B cell (primary cell): ENCODE measurements at regions not wholly inside any gene's neighbourhood (a gene's known extent, or its start where the extent isn't known, plus 50 kb on each side); places are given as distances from the start of the nearest gene placed in this dataset.

Experiments
- ATAC-seq: fragments of 200-7000 bp; cut with Tn5 transposase; one replicate; pipeline ENCODE4 v1.10.0; 2021; ENCODE audit warnings: low read depth, mild to moderate bottlenecking, moderate number of reproducible peaks, moderate library complexity
- CTCF ChIA-PET: fragments of 350-600 bp; sonication (Branson Sonifier 250); formaldehyde crosslinking; loops from one replicate; lab custom pipeline; 2021; ENCODE audit warnings: antibody characterized with exemption, inconsistent platforms; lab: Charles Lee
- POLR2A ChIA-PET: fragments of 350-600 bp; sonication (Branson Sonifier 250); formaldehyde crosslinking; loops from one replicate; lab custom pipeline; 2021; ENCODE audit warnings: antibody characterized with exemption; lab: Charles Lee
- DNase-seq: peaks from one replicate; pipeline ENCODE4 v3.0.0; 2013
- H2AFZ ChIP-seq: 2 replicates; pipeline ENCODE4 v1.6.1; 2012; ENCODE audit warnings: mild to moderate bottlenecking, low read depth, low read length; ENCODE audit not compliant: insufficient read depth, poor library complexity, severe bottlenecking
- H3K27ac ChIP-seq, 2 donors: 1 replicate in 1 of 2; 2 replicates in 1 of 2; pipeline ENCODE4 v1.5.1; 2012 to 2013; ENCODE audit warnings: low read length in 2 of 2, mild to moderate bottlenecking in 2 of 2, moderate library complexity in 1 of 2
- H3K27me3 ChIP-seq, 4 experiments: fragments of 200-600 bp in 1 of 4; sonication (generic) in 1 of 4; replicated peaks in 1 of 4; 1 replicate in 2 of 4; 2 replicates in 2 of 4; pipeline versions ENCODE4 v1.6.1 to v1.7.0; 2013 to 2016; ENCODE audit warnings: low read length in 3 of 4, mild to moderate bottlenecking in 2 of 4, mixed read lengths in 1 of 4, moderate library complexity in 1 of 4; ENCODE audit not compliant: insufficient read depth in 4 of 4, control insufficient read depth in 3 of 4; ENCODE audit errors: control extremely low read depth in 1 of 4
- H3K36me3 ChIP-seq, 2 experiments: replicated peaks in 1 of 2; 1 replicate in 1 of 2; 2 replicates in 1 of 2; pipeline versions ENCODE4 v1.6.1 to v1.7.1; 2013; ENCODE audit warnings: low read length in 1 of 2; ENCODE audit not compliant: insufficient read depth in 2 of 2, control insufficient read depth in 1 of 2; ENCODE audit errors: control extremely low read depth in 1 of 2, extremely low read depth in 1 of 2
- H3K4me1 ChIP-seq, 2 donors: fragments of 200-600 bp in 1 of 2; sonication (generic) in 1 of 2; 1 replicate in 1 of 2; 2 replicates in 1 of 2; pipeline versions ENCODE4 v1.5.1 to v1.6.1; 2013 to 2017; ENCODE audit warnings: low read length in 2 of 2; ENCODE audit not compliant: control insufficient read depth in 2 of 2, insufficient read depth in 2 of 2
- H3K4me2 ChIP-seq: replicated peaks from 2 replicates; pipeline ENCODE3; 2012; ENCODE audit warnings: mild to moderate bottlenecking, low read depth, low read length; ENCODE audit not compliant: poor library complexity, severe bottlenecking
- H3K4me3 ChIP-seq, 5 experiments: fragments of 200-600 bp in 1 of 5; sonication (generic) in 1 of 5; 1 replicate in 3 of 5; 2 replicates in 2 of 5; pipeline versions ENCODE4 v1.5.1 to v1.7.0; 2011 to 2016; ENCODE audit warnings: low read length in 4 of 5, mild to moderate bottlenecking in 4 of 5, low read depth in 2 of 5, control low read depth in 1 of 5, moderate library complexity in 1 of 5; ENCODE audit not compliant: insufficient read depth in 1 of 5; ENCODE audit errors: control extremely low read depth in 1 of 5, extremely low read depth in 1 of 5
- H3K79me2 ChIP-seq: fragments of 200-600 bp; sonication (generic); one replicate; pipeline ENCODE4 v1.6.0; 2016; ENCODE audit warnings: low read length; ENCODE audit not compliant: control insufficient read depth, insufficient read depth
- H3K9ac ChIP-seq: fragments of 200-600 bp; sonication (generic); 2 replicates; pipeline ENCODE4 v1.6.1; 2017; ENCODE audit warnings: mild to moderate bottlenecking, low read length, moderate library complexity
- H3K9me3 ChIP-seq, 3 donors: one replicate each; pipeline versions ENCODE4 v1.6.1 to v1.7.1; 2013; ENCODE audit warnings: low read length in 2 of 3; ENCODE audit not compliant: control insufficient read depth in 2 of 3, insufficient read depth in 1 of 3; ENCODE audit errors: control extremely low read depth in 1 of 3
- H4K20me1 ChIP-seq: 2 replicates; pipeline ENCODE4 v1.6.0; 2012; ENCODE audit warnings: mild to moderate bottlenecking, low read length; ENCODE audit not compliant: insufficient read depth, control insufficient read depth, poor library complexity, severe bottlenecking
- H3K27ac Mint-ChIP-seq: one replicate; pipeline ENCODE4 v1.8.0; 2021; ENCODE audit warnings: mixed read lengths
- H3K27me3 Mint-ChIP-seq: one replicate; pipeline ENCODE4 v1.8.0; 2021; ENCODE audit warnings: mixed read lengths
- H3K4me1 Mint-ChIP-seq: one replicate; pipeline ENCODE4 v1.8.0; 2021; ENCODE audit warnings: mixed read lengths
- H3K4me3 Mint-ChIP-seq: one replicate; pipeline ENCODE4 v1.8.0; 2021; ENCODE audit warnings: mixed read lengths
- H3K9me3 Mint-ChIP-seq: one replicate; pipeline ENCODE4 v1.8.0; 2022; ENCODE audit warnings: mixed read lengths; ENCODE audit not compliant: insufficient read depth
- CTCF ChIP-seq: fragments of 200-600 bp; IDR thresholded peaks from one replicate; pipeline ENCODE4 v1.8.0; 2022; ENCODE audit warnings: antibody characterized with exemption, mild to moderate bottlenecking
- EZH2 ChIP-seq: IDR thresholded peaks from 2 replicates; pipeline ENCODE4 v1.6.1; 2012; ENCODE audit warnings: borderline replicate concordance, low read depth, mild to moderate bottlenecking, moderate library complexity, low read length; ENCODE audit not compliant: insufficient read depth, poor library complexity, severe bottlenecking
- WGBS: methylation state at CpG from one replicate; pipeline ENCODE4 v1.1.5; 2013; ENCODE audit warnings: missing lambda C conversion rate; ENCODE audit not compliant: insufficient coverage; 5-methylcytosine and 5-hydroxymethylcytosine counted together
- intact Hi-C: fragments of 100-400 bp; cut with micrococcal nuclease; formaldehyde crosslinking; loops from one replicate; pipeline ENCODE4 v1.10.0; 2022

DNA sequence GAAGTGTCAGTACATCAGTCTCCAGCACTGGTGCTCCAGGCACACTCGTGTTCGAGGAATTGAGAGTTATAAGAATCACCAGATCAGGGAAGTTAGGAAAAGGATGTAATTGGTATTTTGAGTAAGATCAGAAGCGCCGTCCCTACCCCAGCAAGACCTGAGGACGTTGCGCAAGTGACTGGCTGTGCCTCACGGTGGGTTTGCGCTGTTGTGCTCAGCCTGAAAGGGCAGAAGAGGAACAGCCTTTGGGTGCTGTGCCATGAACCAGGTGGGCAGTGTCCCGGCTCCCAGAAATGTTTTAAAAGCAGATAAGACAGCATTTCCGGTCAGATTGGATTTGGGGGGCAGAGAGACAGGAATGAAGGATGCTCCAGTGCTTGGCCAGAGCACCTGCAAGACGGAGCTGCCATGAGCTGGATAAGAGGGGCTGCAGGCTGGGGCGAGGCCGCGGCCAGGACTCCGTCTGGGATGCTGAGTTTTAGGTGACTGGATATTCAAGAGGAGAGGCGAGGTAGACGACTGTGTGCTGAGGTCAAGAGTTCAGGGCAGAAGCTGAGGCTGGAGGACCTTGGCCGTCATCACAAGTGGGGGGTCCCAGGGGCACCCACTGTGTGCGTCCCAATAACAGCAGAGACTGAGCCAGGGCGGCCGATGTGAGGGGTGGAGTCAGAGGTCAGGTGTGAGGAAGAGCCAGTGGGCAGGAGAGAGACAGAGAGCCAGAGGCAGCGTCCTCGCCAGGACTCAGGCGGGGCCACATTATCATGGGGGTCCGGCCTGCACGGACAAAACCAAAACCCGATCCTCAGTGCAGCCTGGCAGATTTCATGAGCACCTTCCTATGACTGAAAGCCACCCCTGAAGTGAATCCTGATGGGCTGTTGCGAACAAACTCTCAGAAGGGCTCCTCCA lies 77.7 kb upstream of the ALKAL2 start:
- H4K20me1 ChIP-seq, result no peaks in the 10 kb centered on the region
- intact Hi-C loops, result no loop called here
- TF ChIP-seq EZH2, result no peak
- H3K9me3 ChIP-seq, result peaks cover 0 to 5% (median 3%) of the 10 kb centered on the region in 3 donors
- no peak overlapping the region for H3K4me2 ChIP-seq
- no peaks in the 10 kb centered on the region for H3K27me3 ChIP-seq
- no peak overlapping the region for H2AFZ ChIP-seq
- 92% methylated on average over 28 of the region's 28 CpGs for WGBS
- ChIA-PET POLR2A (no interaction called here), CTCF (no interaction called here)
- peaks cover 2% of the 10 kb centered on the region for H3K9me3 Mint-ChIP-seq
- H3K4me1 ChIP-seq, result no peaks in the 10 kb centered on the region
- no peak overlapping the region for H3K27ac ChIP-seq
- peaks cover 6% of the 10 kb centered on the region for H3K27me3 Mint-ChIP-seq
- no peaks in the 10 kb centered on the region for H3K36me3 ChIP-seq
- DNase-seq, result no peak
- no peak overlapping the region for H3K9ac ChIP-seq
- H3K4me3 Mint-ChIP-seq, result no peak overlapping the region
- H3K27ac Mint-ChIP-seq, result no peak overlapping the region
- no peak overlapping the region for H3K4me3 ChIP-seq
- no peaks in the 10 kb centered on the region for H3K4me1 Mint-ChIP-seq
- H3K79me2 ChIP-seq, result no peaks in the 10 kb centered on the region
- no peak for ATAC-seq

DNA sequence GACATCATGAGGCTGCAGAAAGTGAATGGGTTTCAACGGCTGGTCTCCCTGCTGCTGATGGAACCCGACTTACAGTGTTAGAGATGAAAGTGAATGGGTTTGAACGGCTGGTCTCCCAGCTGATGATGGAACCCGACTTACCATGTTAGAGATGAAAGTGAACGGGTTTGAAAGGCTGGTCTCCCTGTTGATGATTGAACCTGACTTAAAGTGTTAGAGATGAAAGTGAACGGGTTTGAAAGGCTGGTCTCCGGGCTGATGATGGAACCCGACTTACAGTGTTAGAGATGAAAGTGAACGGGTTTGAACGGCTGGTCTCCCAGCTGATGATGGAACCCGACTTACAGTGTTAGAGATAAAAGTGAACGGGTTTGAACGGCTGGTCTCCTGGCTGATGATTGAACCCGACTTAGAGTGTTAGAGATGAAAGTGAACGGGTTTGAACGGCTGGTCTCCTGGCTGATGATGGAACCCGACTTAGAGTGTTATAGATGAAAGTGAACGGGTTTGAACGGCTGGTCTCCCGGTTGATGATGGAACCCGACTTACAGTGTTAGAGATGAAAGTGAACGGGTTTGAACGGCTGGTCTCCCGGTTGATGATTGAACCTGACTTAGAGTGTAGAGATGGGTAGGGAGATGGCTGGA lies 76.1 kb upstream of the ALKAL2 start:
- Histone ChIP-seq H3K4me2 (no peak overlapping the region), H3K9ac (no peak overlapping the region), H3K9me3 (peaks cover 0 to 5% (median 3%) of the 10 kb centered on the region in 3 donors), H3K4me1 (no peaks in the 10 kb centered on the region), H2AFZ (no peak overlapping the region), H4K20me1 (no peaks in the 10 kb centered on the region), H3K36me3 (no peaks in the 10 kb centered on the region), H3K27ac (no peak overlapping the region), H3K4me3 (no peak overlapping the region), H3K79me2 (no peaks in the 10 kb centered on the region), H3K27me3 (no peaks in the 10 kb centered on the region)
- TF ChIP-seq EZH2 (no peak), CTCF (no peak)
- DNase-seq (no peak), ATAC-seq (no peak)
- ChIA-PET POLR2A (no interaction called here), CTCF (no interaction called here)
- WGBS, result 95% methylated on average over 24 of the region's 24 CpGs
- Mint-ChIP-seq H3K9me3 (peaks cover 2% of the 10 kb centered on the region), H3K27ac (no peak overlapping the region), H3K4me1 (no peaks in the 10 kb centered on the region), H3K27me3 (peaks cover 6% of the 10 kb centered on the region), H3K4me3 (no peak overlapping the region)
- intact Hi-C loops, result no loop called here
